MG63 (cell line): ENCODE measurements at regions not wholly inside any gene's neighbourhood (a gene's known extent, or its start where the extent isn't known, plus 50 kb on each side); places are given as distances from the start of the nearest gene placed in this dataset.

Experiments
- DNase-seq: peaks from one replicate; pipeline ENCODE4 v3.0.0-alpha.2; 2020
- H3K27me3 ChIP-seq: fragments of 250-450 bp; sonication (Bioruptor Pico); 2 replicates; pipeline ENCODE4 v1.5.1; 2020; ENCODE audit warnings: mild to moderate bottlenecking, moderate library complexity
- H3K36me3 ChIP-seq: fragments of 250-450 bp; sonication (Bioruptor Pico); 2 replicates; pipeline ENCODE4 v1.5.1; 2020; ENCODE audit warnings: mild to moderate bottlenecking, moderate library complexity
- H3K4me3 ChIP-seq: fragments of 250-450 bp; sonication (Bioruptor Pico); 2 replicates; pipeline ENCODE4 v1.5.1; 2020; ENCODE audit warnings: mild to moderate bottlenecking, moderate library complexity
- H3K9me3 ChIP-seq: fragments of 250-450 bp; sonication (Bioruptor Pico); 2 replicates; pipeline ENCODE4 v1.5.1; 2020; ENCODE audit warnings: mild to moderate bottlenecking, moderate library complexity

- DNase-seq = no peak
- Histone ChIP-seq H3K4me3 (no peak overlapping the region), H3K36me3 (no peaks in the 10 kb centered on the region), H3K9me3 (no peaks in the 10 kb centered on the region), H3K27me3 (no peaks in the 10 kb centered on the region)
Measured at GRCh38 chr10:128471151-128471550, 344.9 kb upstream of the MKI67 start.

- Histone ChIP-seq H3K4me3 (no peak overlapping the region), H3K27me3 (no peaks in the 10 kb centered on the region), H3K36me3 (no peaks in the 10 kb centered on the region), H3K9me3 (no peaks in the 10 kb centered on the region)
- DNase-seq = no peak
Measured at GRCh38 chr10:128472196-128472595, 346.0 kb upstream of the MKI67 start.

- DNase-seq = no peak
- Histone ChIP-seq H3K4me3 (no peak overlapping the region), H3K27me3 (no peaks in the 10 kb centered on the region), H3K36me3 (no peaks in the 10 kb centered on the region), H3K9me3 (no peaks in the 10 kb centered on the region)
Measured at GRCh38 chr10:128473396-128473795, 347.2 kb upstream of the MKI67 start.

GRCh38 chr10:128473911-128474310, 347.7 kb upstream of the MKI67 start:
- Histone ChIP-seq H3K4me3 (no peak overlapping the region), H3K27me3 (no peaks in the 10 kb centered on the region), H3K9me3 (no peaks in the 10 kb centered on the region), H3K36me3 (no peaks in the 10 kb centered on the region)
- DNase-seq = no peak

GRCh38 chr10:128474571-128474970, 348.3 kb upstream of the MKI67 start:
- Histone ChIP-seq H3K36me3 (no peaks in the 10 kb centered on the region), H3K4me3 (no peak overlapping the region), H3K9me3 (no peaks in the 10 kb centered on the region), H3K27me3 (no peaks in the 10 kb centered on the region)
- DNase-seq = no peak

GRCh38 chr10:128475686-128476367, 349.6 kb upstream of the MKI67 start:
- Histone ChIP-seq H3K36me3 (no peaks in the 10 kb centered on the region), H3K27me3 (no peaks in the 10 kb centered on the region), H3K4me3 (no peak overlapping the region), H3K9me3 (no peaks in the 10 kb centered on the region)
- DNase-seq = no peak

GRCh38 chr10:128476368-128476725, 350.1 kb upstream of the MKI67 start:
- no peaks in the 10 kb centered on the region for H3K9me3 ChIP-seq

GRCh38 chr10:128476845-128477244, 350.6 kb upstream of the MKI67 start:
- no peak for DNase-seq
- Histone ChIP-seq H3K36me3 (no peaks in the 10 kb centered on the region), H3K27me3 (no peaks in the 10 kb centered on the region), H3K9me3 (no peaks in the 10 kb centered on the region), H3K4me3 (no peak overlapping the region)

More at GRCh38 chr10:128476368-128476725, 350.1 kb upstream of the MKI67 start:
- H3K36me3 ChIP-seq = no peaks in the 10 kb centered on the region
- no peak overlapping the region for H3K4me3 ChIP-seq
- no peaks in the 10 kb centered on the region for H3K27me3 ChIP-seq
- no peak for DNase-seq

GRCh38 chr10:128480601-128481000, 354.4 kb upstream of the MKI67 start:
- no peak for DNase-seq
- H3K4me3 ChIP-seq = no peak overlapping the region
- H3K9me3 ChIP-seq = no peaks in the 10 kb centered on the region
- H3K27me3 ChIP-seq = no peaks in the 10 kb centered on the region
- H3K36me3 ChIP-seq = no peaks in the 10 kb centered on the region

- no peaks in the 10 kb centered on the region for H3K27me3 ChIP-seq
- no peaks in the 10 kb centered on the region for H3K36me3 ChIP-seq
- H3K4me3 ChIP-seq = no peak overlapping the region
- no peak for DNase-seq
- no peaks in the 10 kb centered on the region for H3K9me3 ChIP-seq
Measured at GRCh38 chr10:128481152-128481840, 355.1 kb upstream of the MKI67 start.

- Histone ChIP-seq H3K4me3 (no peak overlapping the region), H3K9me3 (no peaks in the 10 kb centered on the region), H3K27me3 (no peaks in the 10 kb centered on the region), H3K36me3 (no peaks in the 10 kb centered on the region)
- no peak for DNase-seq
Measured at GRCh38 chr10:128482052-128482451, 355.8 kb upstream of the MKI67 start.

GRCh38 chr10:128483216-128483615, 357.0 kb upstream of the MKI67 start:
- Histone ChIP-seq H3K27me3 (no peaks in the 10 kb centered on the region), H3K4me3 (no peak overlapping the region), H3K36me3 (no peaks in the 10 kb centered on the region), H3K9me3 (no peaks in the 10 kb centered on the region)
- DNase-seq = no peak

GRCh38 chr10:128484041-128484440, 357.8 kb upstream of the MKI67 start:
- Histone ChIP-seq H3K27me3 (no peaks in the 10 kb centered on the region), H3K36me3 (no peaks in the 10 kb centered on the region), H3K4me3 (no peak overlapping the region), H3K9me3 (no peaks in the 10 kb centered on the region)
- no peak for DNase-seq

- Histone ChIP-seq H3K27me3 (no peaks in the 10 kb centered on the region), H3K4me3 (no peak overlapping the region), H3K9me3 (no peaks in the 10 kb centered on the region), H3K36me3 (no peaks in the 10 kb centered on the region)
- DNase-seq = no peak
Measured at GRCh38 chr10:128485701-128486235, 359.5 kb upstream of the MKI67 start.

GRCh38 chr10:128487517-128487916, 361.3 kb upstream of the MKI67 start:
- H3K9me3 ChIP-seq = no peaks in the 10 kb centered on the region
- H3K27me3 ChIP-seq = no peaks in the 10 kb centered on the region
- H3K4me3 ChIP-seq = no peak overlapping the region
- no peaks in the 10 kb centered on the region for H3K36me3 ChIP-seq
- DNase-seq = no peak

- Histone ChIP-seq H3K9me3 (no peaks in the 10 kb centered on the region), H3K4me3 (no peak overlapping the region), H3K36me3 (no peaks in the 10 kb centered on the region), H3K27me3 (no peaks in the 10 kb centered on the region)
- DNase-seq = no peak
Measured at GRCh38 chr10:128489324-128490247, 363.4 kb upstream of the MKI67 start.

- Histone ChIP-seq H3K4me3 (no peak overlapping the region), H3K36me3 (no peaks in the 10 kb centered on the region), H3K27me3 (no peaks in the 10 kb centered on the region), H3K9me3 (no peaks in the 10 kb centered on the region)
- no peak for DNase-seq
Measured at GRCh38 chr10:128491686-128492085, 365.5 kb upstream of the MKI67 start.
